Heart left ventricle (tissue), 13 donors: ENCODE measurements at regions not wholly inside any gene's neighbourhood (a gene's known extent, or its start where the extent isn't known, plus 50 kb on each side); places are given as distances from the start of the nearest gene placed in this dataset.

Experiments used
- CTCF ChIP-seq, 12 donors: fragments of 200-600 bp; sonication (generic) in 4 of 12; IDR thresholded peaks; one replicate each; pipeline versions ENCODE4 v1.5.0 to v1.8.0; 2018 to 2022; ENCODE audit warnings: antibody characterized with exemption in 12 of 12, mild to moderate bottlenecking in 5 of 12
- POLR2A ChIP-seq, 2 donors: fragments of 450-650 bp; IDR thresholded peaks; one replicate each; pipeline ENCODE4 v1.6.1; 2017; ENCODE audit warnings: antibody characterized with exemption in 2 of 2, mild to moderate bottlenecking in 2 of 2, moderate library complexity in 2 of 2
- donor health status: ischemic (EF 13 %, LVEDD 7.1; RV severe dilation, severe dysfunction).
- donor health status: DM: no; HTN: yes; CAD: no.
- donor health status: DM: no; HTN: no; CAD: no.
- donor health status: ischemic (EF 25% LVEDD 6.9; RV normal size, moderate dysfunction).
- donor health status: ischemic (EF 25% LVEDD 5.7; RV mildly dilated, moderate dysfunction).
- donor health status: ischemic (EF 35%, LVEDD 5.7; RV mildly dilated, moderate dysfunction).
- donor health status: nonischemic (EF 11% LVEDD 7.7; RV severe dilation, severe dysfunction).
- donor health status: DM: yes; HTN: yes; CAD: no.
- donor health status: PGD.
- donor health status: ischemic (EF 29% LVEDD 5.4; RV normal size, mild dysfunction).
- donor health status: nonischemic (EF 23%, LVEDD 6.1; RV moderate dilation, normal function).

- TF ChIP-seq CTCF (IDR thresholded peaks at IDR 0.05) (no peak), POLR2A (IDR thresholded peaks at IDR 0.05) (no peak)
Observed at GRCh38 chr6:163878698-163879097, 464.2 kb downstream of the QKI start.
